ENCODE measurements at regions not wholly inside any gene's neighbourhood (a gene's known extent, or its start where the extent isn't known, plus 50 kb on each side); places are given as distances from the start of the nearest gene placed in this dataset.

GRCh38 chr15:25534293-25534692, 95.5 kb upstream of the UBE3A start:
- Mint-ChIP-seq H3K4me3 (no peak overlapping the region), H3K36me3 (ENCODE audit: insufficient read depth in 1 of 3, low read depth in 3 of 3) (peaks cover 5 to 18% (median 8%) of the 10 kb centered on the region in 3 experiments; a peak in 5 of 7 replicates), H3K27ac (no peak overlapping the region), H3K27me3 (ENCODE audit: low read depth) (no peaks in the 10 kb centered on the region), H3K4me1 (peaks cover 57 to 58% of the 10 kb centered on the region in 2 experiments), H3K9me3 (peaks cover 12 to 13% of the 10 kb centered on the region in 2 experiments; a peak in 4 of 5 replicates)
- no peak overlapping the region for H2AK5ac ChIP-seq (ENCODE audit: insufficient read length, low read length)
- no peak overlapping the region for H2AFZ ChIP-seq (ENCODE audit: low read length)
- H4K5ac ChIP-seq (ENCODE audit: insufficient read length, low read depth, low read length), result no peak overlapping the region
- no peak overlapping the region for H4K8ac ChIP-seq (replicated peaks; ENCODE audit: insufficient read length, low read depth, low read length)
- no peak overlapping the region for H3K9ac ChIP-seq (ENCODE audit: extremely low read depth, insufficient read length, low read length)
- TF ChIP-seq CTCF (conservative IDR thresholded peaks at IDR 0.05), result no peak
- no CpG with 5 or more reads among the region's 6 CpGs for WGBS (ENCODE audit: extremely low coverage, insufficient read length, low lambda C conversion rate)
- H2BK15ac ChIP-seq (ENCODE audit: low read depth, low read length), result no peak overlapping the region
- H3K56ac ChIP-seq (ENCODE audit: insufficient read length, low read depth, low read length), result no peak overlapping the region
- H3K23ac ChIP-seq (ENCODE audit: insufficient read length, low read depth, low read length), result no peak overlapping the region
- H3K79me2 ChIP-seq (ENCODE audit: insufficient read depth, low read length), result no peaks in the 10 kb centered on the region
- no peaks in the 10 kb centered on the region for H3K79me1 ChIP-seq (ENCODE audit: insufficient read depth, low read depth, low read length, poor library complexity, severe bottlenecking)
- no peak overlapping the region for H3T11ph ChIP-seq (ENCODE audit: low read length)
- H4K20me1 ChIP-seq (ENCODE audit: control insufficient read depth, insufficient read depth, insufficient read length), result no peaks in the 10 kb centered on the region
- no peak overlapping the region for H3K14ac ChIP-seq (ENCODE audit: insufficient read depth, low read length)
- no peak overlapping the region for H3K4ac ChIP-seq (ENCODE audit: low read depth, low read length)
- H3K18ac ChIP-seq (ENCODE audit: insufficient read length, low read depth, low read length), result no peak overlapping the region
- H3K4me1 ChIP-seq (ENCODE audit: insufficient read depth, low read length), result peaks cover 7% of the 10 kb centered on the region; the same call in 1 of the 2 replicates
- no peaks in the 10 kb centered on the region for H3K23me2 ChIP-seq (ENCODE audit: insufficient read length, low read depth, low read length, poor library complexity, severe bottlenecking)
- no peak overlapping the region for H2BK120ac ChIP-seq (ENCODE audit: low read depth, low read length, poor library complexity, severe bottlenecking)
- no peak overlapping the region for H2BK20ac ChIP-seq (ENCODE audit: low read depth, low read length, poor library complexity, severe bottlenecking)
- H3K4me2 ChIP-seq (ENCODE audit: insufficient read depth, insufficient read length, low read length), result no peak overlapping the region
- H2BK5ac ChIP-seq (ENCODE audit: insufficient read length, low read length), result no peak overlapping the region
- H3K27me3 ChIP-seq (ENCODE audit: insufficient read depth, low read length), result no peaks in the 10 kb centered on the region
- no peak overlapping the region for H2BK12ac ChIP-seq (ENCODE audit: insufficient read length, low read depth, low read length)
- H3K9me3 ChIP-seq (ENCODE audit: control insufficient read depth, low read depth, low read length), result no peaks in the 10 kb centered on the region
- H3K27ac ChIP-seq (ENCODE audit: insufficient read length, low read depth, low read length), result no peak overlapping the region
- no peak for DNase-seq
- H4K91ac ChIP-seq (ENCODE audit: insufficient read length, low read depth, low read length), result no peak overlapping the region
